ENCODE measurements at regions not wholly inside any gene's neighbourhood (a gene's known extent, or its start where the extent isn't known, plus 50 kb on each side); places are given as distances from the start of the nearest gene placed in this dataset.

- DNase-seq (ENCODE audit: low read depth): no peak
These were observed 947.9 kb downstream of the PDHA2 start for GRCh38 chr4:96787766-96788165.

- no peak for DNase-seq (ENCODE audit: low read depth)
These were observed 969.7 kb downstream of the PDHA2 start for GRCh38 chr4:96809563-96809962.

- DNase-seq (ENCODE audit: low read depth): no peak
These were observed 987.2 kb downstream of the PDHA2 start for GRCh38 chr4:96827086-96827485.

- DNase-seq (ENCODE audit: low read depth): no peak
These were observed 993.9 kb downstream of the PDHA2 start for GRCh38 chr4:96833831-96834230.

DNA sequence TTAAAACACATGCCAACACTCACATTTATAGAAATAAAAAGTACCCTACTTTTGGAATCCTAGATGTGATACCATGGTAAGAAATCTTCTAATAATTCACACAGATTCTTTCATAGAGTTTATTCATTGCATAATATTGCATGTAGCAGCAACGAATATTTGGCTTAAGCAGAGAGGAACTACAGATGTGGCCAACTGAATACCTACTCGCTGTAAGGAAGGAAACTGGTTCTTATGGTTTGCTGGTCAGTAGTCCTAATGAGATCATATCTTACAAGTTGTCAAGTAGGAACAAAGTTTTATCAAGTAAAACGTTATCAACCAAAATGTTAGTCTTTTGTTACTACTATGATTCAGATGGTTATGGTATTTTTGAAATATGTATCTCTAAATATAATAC lies 996.1 kb downstream of the PDHA2 start:
- DNase-seq (ENCODE audit: low read depth): no peak

DNA sequence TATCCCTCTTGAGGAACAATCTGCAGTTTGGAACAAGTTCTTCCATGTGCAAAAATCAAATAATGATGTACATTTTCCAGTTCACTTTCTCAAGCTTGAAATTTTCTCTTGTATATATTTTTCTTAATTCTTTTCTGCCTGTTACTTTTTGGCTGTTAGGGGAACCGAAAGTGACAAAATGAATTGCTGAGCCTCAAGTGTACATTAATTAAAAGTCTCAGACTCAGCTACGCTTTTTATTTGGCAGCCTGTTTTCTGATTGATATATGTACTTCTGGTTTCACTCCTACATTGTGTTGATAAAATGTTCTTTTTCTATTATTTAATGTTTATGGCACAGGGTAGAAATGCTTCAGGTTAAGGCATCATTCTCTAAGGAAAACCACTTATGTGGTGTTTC lies 999.5 kb downstream of the PDHA2 start:
- DNase-seq (ENCODE audit: low read depth): no peak

- DNase-seq (ENCODE audit: low read depth): no peak
These were observed 1001.9 kb downstream of the PDHA2 start for GRCh38 chr4:96841801-96842200.

DNA sequence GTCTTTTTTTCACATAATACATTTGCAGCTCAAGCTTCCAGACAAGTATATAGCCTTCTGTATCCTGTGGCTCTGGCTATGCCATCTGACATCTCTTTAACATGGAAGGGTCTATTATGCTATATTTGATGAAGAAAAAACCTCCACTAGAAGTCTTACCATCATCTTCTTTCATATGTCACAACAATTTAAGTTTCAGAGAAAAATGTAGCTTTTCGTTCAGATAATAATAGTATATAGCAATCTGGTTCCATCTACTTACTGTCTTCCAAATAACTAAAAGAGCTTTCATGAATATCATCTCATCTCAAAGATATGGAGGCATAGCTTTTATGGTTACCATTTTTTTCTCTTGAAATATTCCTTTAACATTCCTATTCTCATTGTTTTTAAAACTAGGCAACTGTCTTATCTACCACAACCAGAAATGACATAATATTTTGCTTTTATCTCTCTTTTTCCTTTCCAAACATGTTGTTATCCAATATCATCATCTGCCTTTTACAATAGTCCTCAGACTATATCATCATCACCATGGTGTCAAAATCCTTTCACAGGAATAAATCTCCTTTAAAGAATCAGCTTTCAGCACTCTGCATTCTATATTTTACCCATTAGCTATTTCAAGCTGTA lies 1005.1 kb downstream of the PDHA2 start:
- DNase-seq (ENCODE audit: low read depth): no peak

DNA sequence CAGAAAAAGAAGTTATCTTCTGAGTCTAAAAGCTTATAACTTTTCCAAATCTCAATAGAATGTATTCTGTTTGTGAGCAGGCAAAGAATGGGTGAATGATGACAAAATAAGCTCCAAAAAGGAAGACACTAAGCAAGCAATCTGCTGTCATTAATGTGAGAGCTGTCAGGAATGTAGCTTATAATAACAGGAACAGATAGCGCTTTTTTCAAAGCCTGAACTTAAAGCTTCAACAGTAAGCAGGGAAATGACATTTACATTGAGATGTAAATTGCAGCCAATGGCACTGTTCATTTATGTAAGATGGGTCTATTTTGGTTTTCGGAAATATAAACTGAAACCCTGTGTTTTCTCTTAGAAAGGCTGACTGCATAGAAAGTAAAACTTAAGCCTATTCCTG lies 1005.9 kb downstream of the PDHA2 start:
- DNase-seq (ENCODE audit: low read depth): no peak

DNA sequence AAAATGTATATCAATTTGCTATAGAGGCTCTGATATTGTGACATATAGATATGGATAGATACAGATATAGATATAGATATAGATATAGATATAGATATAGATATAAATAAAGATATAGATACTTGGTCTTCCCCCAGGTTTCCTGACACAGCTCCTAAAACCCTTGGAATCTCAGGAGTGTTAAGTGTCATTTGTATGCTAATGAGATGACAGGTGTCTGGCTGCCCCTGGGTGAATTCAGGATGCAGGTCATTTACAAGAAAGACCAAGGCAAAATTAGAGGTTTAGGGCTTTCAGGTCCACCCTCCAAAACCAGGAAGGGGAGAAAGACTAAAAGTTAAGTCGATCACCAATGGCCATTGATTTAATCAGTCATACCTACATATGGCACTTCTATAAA lies 1034.8 kb downstream of the PDHA2 start:
- DNase-seq (ENCODE audit: low read depth): no peak

DNA sequence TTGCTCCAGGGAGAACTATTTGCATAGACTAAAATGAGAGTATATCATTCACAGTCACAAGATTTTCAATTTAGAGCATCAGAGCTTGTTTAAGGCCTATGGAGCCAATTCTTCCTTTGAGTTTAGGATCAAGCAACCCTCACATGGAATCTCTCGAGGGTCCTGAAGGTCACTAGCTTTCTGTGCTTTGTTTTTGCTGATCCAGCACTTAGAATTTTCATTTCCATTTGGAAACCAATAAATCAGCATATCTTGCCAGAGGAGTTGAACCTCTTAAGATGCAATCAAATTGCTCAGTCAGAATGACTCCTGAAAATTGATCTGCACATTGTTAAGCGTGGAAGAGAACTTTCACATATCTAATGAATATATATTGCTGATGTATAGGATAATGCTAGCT lies 1039.6 kb downstream of the PDHA2 start:
- DNase-seq (ENCODE audit: low read depth): no peak

DNA sequence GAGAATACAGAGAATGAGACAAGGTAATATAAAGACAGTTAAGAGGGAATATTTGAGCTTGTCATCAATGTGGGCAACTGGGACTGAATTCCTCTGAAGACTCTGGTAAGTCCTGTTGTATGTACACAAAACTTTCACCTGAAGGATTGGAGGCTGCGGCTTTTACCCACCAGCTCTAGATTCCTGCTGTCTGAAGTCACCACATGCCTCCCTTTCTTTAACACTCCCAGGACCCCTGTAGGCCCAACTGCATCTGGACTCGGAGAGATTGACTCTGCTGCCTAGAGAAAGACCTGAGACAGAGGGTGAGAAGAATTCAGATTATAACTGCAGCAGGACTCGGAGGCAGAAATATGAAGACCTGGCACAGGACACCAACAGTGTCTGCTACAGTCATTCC lies 1048.0 kb downstream of the PDHA2 start:
- no peak for DNase-seq (ENCODE audit: low read depth)

DNA sequence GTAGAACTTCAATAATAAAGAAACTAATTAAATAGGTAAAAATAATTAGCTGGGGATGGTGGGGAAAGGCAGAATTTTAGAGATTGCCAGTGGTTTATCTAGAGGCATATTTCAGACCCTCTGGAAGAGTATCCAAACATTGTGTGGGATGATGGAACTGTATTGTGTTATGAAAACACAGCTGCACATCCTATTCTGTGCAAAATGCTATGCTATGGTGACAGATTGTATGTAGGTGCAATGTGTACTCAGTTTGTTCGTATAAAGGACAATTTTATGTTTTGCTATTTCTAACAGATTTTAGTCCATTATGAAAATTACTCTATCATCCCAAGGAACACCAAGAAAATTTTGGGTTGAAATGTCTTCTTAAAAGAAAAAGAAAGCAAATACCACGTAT lies 1054.7 kb downstream of the PDHA2 start:
- DNase-seq (ENCODE audit: low read depth): no peak

- no peak for DNase-seq (ENCODE audit: low read depth)
These were observed 1055.9 kb downstream of the PDHA2 start for GRCh38 chr4:96895826-96896225.

GRCh38 chr4:96912716-96913115 lies 1072.8 kb downstream of the PDHA2 start:
- DNase-seq (ENCODE audit: low read depth): no peak

DNA sequence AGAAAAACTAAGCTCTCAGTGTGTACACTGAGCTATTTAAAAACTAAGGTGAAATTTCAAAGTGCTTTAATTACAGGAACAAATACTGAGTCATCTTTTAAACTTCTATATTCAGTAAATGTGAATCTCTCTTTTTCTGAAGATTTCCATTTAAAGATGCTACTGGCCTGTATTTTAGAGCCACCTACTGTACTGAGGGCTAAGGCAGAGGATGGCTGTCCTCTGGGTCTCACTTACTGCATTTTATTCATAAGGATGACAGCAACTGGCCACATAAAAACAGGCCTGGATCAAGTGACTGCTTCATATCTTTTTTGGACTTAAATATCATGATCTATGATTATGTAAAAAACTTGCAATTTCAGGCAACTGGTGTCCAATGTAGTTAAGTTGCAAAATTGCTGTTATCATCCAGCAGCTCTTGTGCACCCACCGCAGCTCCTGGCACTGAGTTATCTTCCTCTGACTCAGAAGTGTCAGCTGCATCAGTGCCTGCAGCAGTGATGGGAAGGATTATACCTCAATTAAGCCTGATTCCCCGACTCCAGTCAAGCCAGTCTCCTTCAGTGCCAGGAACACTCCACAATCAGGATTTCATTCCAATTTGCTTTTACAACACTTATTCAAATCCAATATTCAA lies 1073.7 kb downstream of the PDHA2 start:
- DNase-seq (ENCODE audit: low read depth): no peak

- DNase-seq (ENCODE audit: low read depth): no peak
These were observed 1076.8 kb downstream of the PDHA2 start for GRCh38 chr4:96916711-96917110.

DNA sequence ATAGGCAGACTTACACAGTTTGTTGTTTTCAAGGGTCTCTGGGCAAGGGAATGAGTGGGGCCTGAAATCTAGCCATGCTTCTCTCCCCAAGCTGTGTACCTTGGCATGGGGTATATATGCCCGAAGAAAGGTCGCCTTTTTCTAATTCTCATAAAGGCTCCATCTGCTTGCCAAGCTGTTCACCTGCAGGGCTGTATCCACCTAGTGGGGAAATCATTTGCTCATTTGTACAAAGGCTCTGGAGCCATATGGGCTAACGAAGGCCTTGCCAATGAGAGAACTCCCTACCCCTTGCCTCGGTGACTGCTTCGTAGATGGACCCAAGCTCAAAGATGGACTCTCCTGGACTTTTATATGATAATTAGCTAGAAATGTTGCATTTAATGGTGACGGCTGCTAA lies 1097.0 kb downstream of the PDHA2 start:
- no peak for DNase-seq (ENCODE audit: low read depth)

- DNase-seq (ENCODE audit: low read depth): no peak
These were observed 1106.7 kb downstream of the PDHA2 start for GRCh38 chr4:96946552-96946951.

GRCh38 chr4:96952610-96953009 lies 1112.7 kb downstream of the PDHA2 start:
- DNase-seq (ENCODE audit: low read depth): no peak

DNA sequence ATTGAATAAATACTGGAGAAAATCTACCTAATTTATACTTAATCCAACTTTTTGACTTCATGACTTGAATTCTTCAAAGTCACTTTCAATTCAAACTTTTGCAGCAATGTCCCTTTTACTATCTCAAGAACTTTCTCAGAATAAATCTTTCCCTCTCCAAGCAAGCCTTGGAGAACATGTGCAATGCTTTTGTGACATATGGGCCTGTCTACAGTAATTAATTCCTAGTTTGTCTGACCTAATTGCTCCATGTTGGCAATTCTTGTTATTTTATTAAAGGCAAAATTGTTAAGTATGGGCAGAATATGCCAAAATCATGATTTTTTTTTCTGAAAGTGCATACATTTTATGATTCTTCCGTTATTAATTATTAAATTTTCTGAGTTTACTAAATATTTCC lies 1115.3 kb downstream of the PDHA2 start:
- DNase-seq (ENCODE audit: low read depth): no peak

DNA sequence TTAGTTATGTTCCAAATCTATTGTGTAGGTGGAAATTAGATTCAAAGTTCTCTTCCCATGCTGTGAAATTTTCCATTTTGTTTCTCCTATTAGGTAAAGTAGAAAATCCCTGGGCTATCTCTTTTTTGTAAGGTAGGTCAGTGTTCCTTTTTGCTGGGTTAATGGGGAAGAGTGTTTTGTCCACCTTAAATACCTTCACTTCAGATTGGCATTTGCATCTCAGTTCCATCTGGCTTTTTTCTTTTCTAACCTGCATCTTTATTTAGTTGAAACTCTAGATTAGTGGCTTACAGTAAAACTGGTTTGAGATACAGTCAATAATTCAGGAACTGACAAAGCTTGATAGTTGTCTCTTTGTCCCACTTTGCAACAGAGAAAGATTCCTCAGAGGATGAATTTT lies 1115.8 kb downstream of the PDHA2 start:
- DNase-seq (ENCODE audit: low read depth): no peak

DNA sequence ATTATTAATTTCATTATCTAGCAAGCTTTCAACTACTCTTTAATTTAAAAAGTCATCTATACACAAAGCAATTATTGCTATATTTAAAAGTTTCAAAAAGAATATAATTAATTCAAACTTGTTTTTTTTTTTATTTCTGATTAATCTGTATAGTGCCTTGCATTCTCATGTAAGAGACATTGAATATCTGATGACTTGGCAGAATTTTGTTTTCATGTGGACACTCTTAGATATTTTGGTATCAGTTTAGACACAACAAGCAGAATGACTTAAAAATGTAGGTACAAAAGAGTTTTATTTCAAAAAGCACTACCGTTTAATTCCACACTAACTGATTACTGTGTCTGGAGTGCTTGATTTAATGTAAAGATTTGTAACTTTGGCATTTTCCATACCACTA lies 1129.6 kb downstream of the PDHA2 start:
- DNase-seq (ENCODE audit: low read depth): no peak

DNA sequence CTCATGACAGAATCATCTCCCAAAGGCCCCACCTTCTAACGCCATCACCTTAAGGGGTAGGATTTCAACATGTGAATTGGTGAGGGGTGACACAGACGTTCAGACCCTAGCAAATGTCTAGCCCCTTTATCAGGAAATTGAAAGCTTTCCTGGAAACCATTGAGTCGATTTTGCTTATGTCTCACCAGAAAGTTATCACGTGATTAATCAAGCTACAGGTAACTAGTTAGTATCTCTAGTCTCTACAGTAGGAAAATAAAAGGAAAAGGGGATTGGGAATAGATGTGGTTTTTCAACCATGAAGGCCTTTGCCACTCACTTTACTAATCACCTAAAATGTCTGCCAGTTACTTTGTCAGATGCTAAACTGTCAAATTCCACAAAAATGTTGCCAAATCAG lies 1133.0 kb downstream of the PDHA2 start:
- no peak for DNase-seq (ENCODE audit: low read depth)

All from stromal cell of bone marrow (primary cell).